ENCODE measurements at regions not wholly inside any gene's neighbourhood (a gene's known extent, or its start where the extent isn't known, plus 50 kb on each side); places are given as distances from the start of the nearest gene placed in this dataset.

GRCh38 chr3:192022412-192022811 lies 561.4 kb downstream of the PYDC2 start:
- ATAC-seq: peak in 1 of 4 donors; percentile 78
- 40 to 46% (median 42%) methylated on average over 2 of the region's 2 CpGs for WGBS, 3 donors
- no peaks in the 10 kb centered on the region for H3K27me3 ChIP-seq (ENCODE audit: insufficient read depth in 3 of 3, low read length in 2 of 3)
- no peak for DNase-seq
- no peak overlapping the region for H3K4me3 ChIP-seq
- no peak overlapping the region for H3K27ac ChIP-seq
- TF ChIP-seq CTCF (IDR thresholded peaks at IDR 0.05): no peak
- intact Hi-C loops (cut with DNase I): no loop called here
- H3K36me3 ChIP-seq (ENCODE audit: insufficient read depth in 1 of 2, low read depth in 1 of 2): no peaks in the 10 kb centered on the region
- no peaks in the 10 kb centered on the region for H3K4me1 ChIP-seq
- peaks cover 5% of the 10 kb centered on the region for H3K9me3 ChIP-seq

- Histone ChIP-seq H3K4me1 (no peaks in the 10 kb centered on the region), H3K27ac (no peak overlapping the region), H3K36me3 (ENCODE audit: insufficient read depth in 1 of 2, low read depth in 1 of 2) (no peaks in the 10 kb centered on the region), H3K9me3 (no peaks in the 10 kb centered on the region), H3K4me3 (no peak overlapping the region), H3K27me3 (ENCODE audit: insufficient read depth in 3 of 3, low read length in 2 of 3) (no peaks in the 10 kb centered on the region)
- ATAC-seq (no peak), DNase-seq (no peak)
- intact Hi-C loops (cut with DNase I): no loop called here
- WGBS, 3 donors: 39 to 66% (median 56%) methylated on average over 1 of the region's 1 CpG
- TF ChIP-seq CTCF (IDR thresholded peaks at IDR 0.05): no peak
Measured at GRCh38 chr3:192024751-192025150, 563.8 kb downstream of the PYDC2 start.

GRCh38 chr3:192026661-192027060 lies 565.7 kb downstream of the PYDC2 start:
- no peak for DNase-seq
- Histone ChIP-seq H3K4me3 (no peak overlapping the region), H3K9me3 (no peaks in the 10 kb centered on the region), H3K27ac (no peak overlapping the region), H3K27me3 (ENCODE audit: insufficient read depth in 3 of 3, low read length in 2 of 3) (no peaks in the 10 kb centered on the region), H3K36me3 (ENCODE audit: insufficient read depth in 1 of 2, low read depth in 1 of 2) (no peaks in the 10 kb centered on the region), H3K4me1 (no peaks in the 10 kb centered on the region)
- intact Hi-C loops (cut with DNase I): no loop called here
- no peak for ATAC-seq
- TF ChIP-seq CTCF (IDR thresholded peaks at IDR 0.05): no peak
- 75 to 81% (median 81%) methylated on average over 2 of the region's 2 CpGs for WGBS, 3 donors

GRCh38 chr3:192031941-192032340 lies 571.0 kb downstream of the PYDC2 start:
- ATAC-seq: no peak
- Histone ChIP-seq H3K27me3 (ENCODE audit: insufficient read depth in 3 of 3, low read length in 2 of 3) (no peaks in the 10 kb centered on the region), H3K9me3 (no peaks in the 10 kb centered on the region), H3K36me3 (ENCODE audit: insufficient read depth in 1 of 2, low read depth in 1 of 2) (no peaks in the 10 kb centered on the region), H3K4me1 (no peaks in the 10 kb centered on the region), H3K27ac (no peak overlapping the region), H3K4me3 (no peak overlapping the region)
- 78 to 80% (median 80%) methylated on average over 3 of the region's 3 CpGs for WGBS, 3 donors
- no peak for TF ChIP-seq CTCF (IDR thresholded peaks at IDR 0.05)
- DNase-seq: no peak
- intact Hi-C loops (cut with DNase I): no loop called here

- no peak for TF ChIP-seq CTCF (IDR thresholded peaks at IDR 0.05)
Measured at GRCh38 chr3:192033246-192033645, 572.3 kb downstream of the PYDC2 start.

More at GRCh38 chr3:192033246-192033645, 572.3 kb downstream of the PYDC2 start:
- intact Hi-C loops (cut with DNase I): no loop called here
- no peak overlapping the region for H3K4me3 ChIP-seq
- H3K4me1 ChIP-seq: no peaks in the 10 kb centered on the region
- H3K27ac ChIP-seq: no peak overlapping the region
- WGBS, 3 donors: 58 to 78% (median 67%) methylated on average over 1 of the region's 1 CpG
- DNase-seq (no peak), ATAC-seq (no peak)
- H3K27me3 ChIP-seq (ENCODE audit: insufficient read depth in 3 of 3, low read length in 2 of 3): no peaks in the 10 kb centered on the region
- H3K9me3 ChIP-seq: no peaks in the 10 kb centered on the region
- no peaks in the 10 kb centered on the region for H3K36me3 ChIP-seq (ENCODE audit: insufficient read depth in 1 of 2, low read depth in 1 of 2)
